OCI-LY7 (cell line): ENCODE measurements at regions not wholly inside any gene's neighbourhood (a gene's known extent, or its start where the extent isn't known, plus 50 kb on each side); places are given as distances from the start of the nearest gene placed in this dataset.

Experiments used
- BruUV-seq: library from RNA; stranded (reverse); fragments of 400-500 nt; replicated peaks from 2 replicates; lab custom pipeline; 2021; lab: Mats Ljungman, UMichigan
- CTCF ChIA-PET: fragments of 300-600 bp; sonication (Branson Sonifier 250); formaldehyde crosslinking; loops from one replicate; lab custom pipeline; 2022; ENCODE audit warnings: antibody characterized with exemption; ENCODE audit not compliant: unreplicated experiment; lab: Charles Lee
- POLR2A ChIA-PET: fragments of 300-600 bp; sonication (Branson Sonifier 250); formaldehyde crosslinking; loops from one replicate; lab custom pipeline; 2022; ENCODE audit warnings: antibody characterized with exemption; lab: Charles Lee
- DNase-seq: peaks from one replicate; pipeline ENCODE4 v3.0.0-alpha.2; 2015; ENCODE audit warnings: low spot score
- H2AFZ ChIP-seq: fragments of 200-600 bp; sonication (generic), shearing (Covaris generic); 2 replicates; pipeline ENCODE4 v1.6.1; 2014; ENCODE audit warnings: mild to moderate bottlenecking, antibody characterized with exemption, low read length, moderate library complexity
- H3K27ac ChIP-seq: fragments of 200-600 bp; sonication (generic); 2 replicates; pipeline ENCODE4 v1.5.1; 2014; ENCODE audit warnings: mixed run types, low read depth, mild to moderate bottlenecking, moderate library complexity, low read length, inconsistent platforms; ENCODE audit not compliant: poor library complexity, severe bottlenecking
- H3K36me3 ChIP-seq: fragments of 200-600 bp; sonication (generic); 2 replicates; pipeline ENCODE4 v1.6.1; 2014; ENCODE audit warnings: mild to moderate bottlenecking, antibody characterized with exemption, low read length, moderate library complexity, mixed read lengths; ENCODE audit not compliant: insufficient read depth
- H3K4me1 ChIP-seq: fragments of 200-600 bp; sonication (generic); 2 replicates; pipeline ENCODE4 v1.5.1; 2014; ENCODE audit warnings: mild to moderate bottlenecking, low read length; ENCODE audit not compliant: insufficient read depth, poor library complexity, severe bottlenecking
- H3K4me2 ChIP-seq: fragments of 200-600 bp; sonication (generic); 2 replicates; pipeline ENCODE4 v1.6.1; 2014; ENCODE audit warnings: mild to moderate bottlenecking, low read length
- H3K4me3 ChIP-seq: fragments of 200-600 bp; sonication (generic); 2 replicates; pipeline ENCODE4 v1.5.1; 2014; ENCODE audit warnings: mild to moderate bottlenecking, low read depth, low read length; ENCODE audit not compliant: poor library complexity, severe bottlenecking
- H3K79me2 ChIP-seq: fragments of 200-600 bp; sonication (generic); 2 replicates; pipeline ENCODE4 v1.6.1; 2016; ENCODE audit warnings: low read depth, mild to moderate bottlenecking, low read length, moderate library complexity, mixed read lengths; ENCODE audit not compliant: insufficient read depth
- H3K9me2 ChIP-seq: fragments of 200-600 bp; sonication (generic); 2 replicates; pipeline ENCODE4 v1.6.1; 2016; ENCODE audit warnings: mild to moderate bottlenecking, low read length, mixed read lengths; ENCODE audit not compliant: insufficient read depth
- H3K9me3 ChIP-seq: fragments of 200-600 bp; sonication (generic); 2 replicates; pipeline ENCODE4 v1.6.1; 2014; ENCODE audit warnings: mild to moderate bottlenecking, mixed run types, low read length, mixed read lengths
- H4K20me1 ChIP-seq: fragments of 200-600 bp; sonication (generic); 2 replicates; pipeline ENCODE4 v1.6.1; 2014; ENCODE audit warnings: mild to moderate bottlenecking, antibody characterized with exemption, low read length, moderate library complexity, mixed read lengths; ENCODE audit not compliant: insufficient read depth
- EZH2phosphoT487 ChIP-seq: fragments of 200-600 bp; sonication (generic); IDR thresholded peaks from 2 replicates; pipeline ENCODE4 v1.6.1; 2018; ENCODE audit warnings: low read depth, borderline replicate concordance, mild to moderate bottlenecking, mixed run types, antibody characterized with exemption, low read length, moderate library complexity, mixed read lengths
- intact Hi-C: fragments of 100-400 bp; cut with micrococcal nuclease; formaldehyde crosslinking; loops from one replicate; pipeline ENCODE4 v1.10.0; 2022; ENCODE audit not compliant: unreplicated experiment
- TF ChIP-seq, protein P1 (sequence below): fragments of 200-600 bp; sonication (generic); conservative IDR thresholded peaks from 2 replicates; pipeline ENCODE4 v1.5.1; 2014; ENCODE audit warnings: mild to moderate bottlenecking, antibody characterized with exemption, low read length, moderate library complexity, mixed read lengths

- H3K9me3 ChIP-seq: no peaks in the 10 kb centered on the region
- no peak overlapping the region for H3K4me2 ChIP-seq
- no peak for DNase-seq
- H4K20me1 ChIP-seq: no peaks in the 10 kb centered on the region
- no peaks in the 10 kb centered on the region for H3K36me3 ChIP-seq
- ChIA-PET POLR2A (no interaction called here), CTCF (no interaction called here)
- TF ChIP-seq EZH2phosphoT487: no peak
- TF ChIP-seq, protein P1, sequence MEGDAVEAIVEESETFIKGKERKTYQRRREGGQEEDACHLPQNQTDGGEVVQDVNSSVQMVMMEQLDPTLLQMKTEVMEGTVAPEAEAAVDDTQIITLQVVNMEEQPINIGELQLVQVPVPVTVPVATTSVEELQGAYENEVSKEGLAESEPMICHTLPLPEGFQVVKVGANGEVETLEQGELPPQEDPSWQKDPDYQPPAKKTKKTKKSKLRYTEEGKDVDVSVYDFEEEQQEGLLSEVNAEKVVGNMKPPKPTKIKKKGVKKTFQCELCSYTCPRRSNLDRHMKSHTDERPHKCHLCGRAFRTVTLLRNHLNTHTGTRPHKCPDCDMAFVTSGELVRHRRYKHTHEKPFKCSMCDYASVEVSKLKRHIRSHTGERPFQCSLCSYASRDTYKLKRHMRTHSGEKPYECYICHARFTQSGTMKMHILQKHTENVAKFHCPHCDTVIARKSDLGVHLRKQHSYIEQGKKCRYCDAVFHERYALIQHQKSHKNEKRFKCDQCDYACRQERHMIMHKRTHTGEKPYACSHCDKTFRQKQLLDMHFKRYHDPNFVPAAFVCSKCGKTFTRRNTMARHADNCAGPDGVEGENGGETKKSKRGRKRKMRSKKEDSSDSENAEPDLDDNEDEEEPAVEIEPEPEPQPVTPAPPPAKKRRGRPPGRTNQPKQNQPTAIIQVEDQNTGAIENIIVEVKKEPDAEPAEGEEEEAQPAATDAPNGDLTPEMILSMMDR: no peak
- intact Hi-C loops: no loop called here
- no peaks in the 10 kb centered on the region for H3K9me2 ChIP-seq
- H3K4me3 ChIP-seq: no peak overlapping the region
- no peak overlapping the region for H2AFZ ChIP-seq
- no peak overlapping the region for H3K27ac ChIP-seq
- no TSS peak for BruUV-seq
- H3K4me1 ChIP-seq: no peaks in the 10 kb centered on the region
- no peaks in the 10 kb centered on the region for H3K79me2 ChIP-seq
These were observed 76.1 kb upstream of the CXCL14 start for GRCh38 chr5:135654761-135655467.

DNA sequence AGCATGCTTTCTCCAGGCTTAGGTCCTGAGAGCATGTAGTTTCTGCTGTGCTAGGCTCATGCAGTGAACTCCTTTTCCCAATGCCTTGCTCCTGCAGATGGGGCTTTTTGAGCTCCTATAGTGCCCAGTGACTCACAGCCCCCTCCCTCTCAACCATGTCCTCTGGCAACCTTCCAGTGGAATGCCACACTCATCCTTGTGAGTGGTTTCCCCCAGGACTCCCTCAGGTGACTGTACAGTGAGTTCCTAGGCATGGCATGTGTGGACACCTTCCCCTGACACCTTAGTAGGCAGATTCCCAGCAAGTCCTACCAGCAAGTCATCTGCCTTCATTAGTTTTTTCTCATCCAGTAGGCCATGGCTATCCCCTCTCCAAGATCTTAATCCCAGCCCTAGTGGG is 72.4 kb upstream of the CXCL14 start:
- no peak overlapping the region for H3K27ac ChIP-seq
- H3K4me3 ChIP-seq: no peak overlapping the region
- ChIA-PET POLR2A (no interaction called here), CTCF (no interaction called here)
- H2AFZ ChIP-seq: no peak overlapping the region
- BruUV-seq: no TSS peak
- no peaks in the 10 kb centered on the region for H4K20me1 ChIP-seq
- no peak overlapping the region for H3K4me2 ChIP-seq
- H3K9me3 ChIP-seq: no peaks in the 10 kb centered on the region
- intact Hi-C loops: no loop called here
- no peaks in the 10 kb centered on the region for H3K79me2 ChIP-seq
- H3K9me2 ChIP-seq: no peaks in the 10 kb centered on the region
- TF ChIP-seq, protein P1: no peak
- TF ChIP-seq EZH2phosphoT487: no peak
- DNase-seq: no peak
- H3K36me3 ChIP-seq: no peaks in the 10 kb centered on the region
- no peaks in the 10 kb centered on the region for H3K4me1 ChIP-seq

DNA sequence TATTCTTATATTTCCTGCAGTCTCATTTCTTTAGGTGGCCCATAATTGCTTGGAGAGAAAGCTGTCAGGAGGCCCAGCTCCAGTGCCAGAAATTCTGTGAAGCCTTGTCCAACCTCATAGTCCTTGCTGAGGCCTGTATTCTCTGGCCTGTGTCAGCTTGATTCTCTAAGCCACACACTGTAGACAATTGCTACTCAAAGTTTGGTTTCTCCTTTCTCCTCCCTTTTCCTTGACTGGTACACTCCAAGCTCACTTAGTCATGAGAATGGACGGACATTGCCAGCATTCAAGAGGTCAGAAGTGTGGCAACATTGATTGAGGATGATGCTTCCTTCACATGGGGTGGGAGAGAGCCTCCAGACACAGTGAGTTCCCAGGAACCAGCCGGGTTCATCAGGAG is 71.3 kb upstream of the CXCL14 start:
- Histone ChIP-seq H3K4me2 (no peak overlapping the region), H4K20me1 (no peaks in the 10 kb centered on the region), H2AFZ (no peak overlapping the region), H3K36me3 (no peaks in the 10 kb centered on the region), H3K4me1 (no peaks in the 10 kb centered on the region), H3K4me3 (no peak overlapping the region), H3K9me3 (no peaks in the 10 kb centered on the region), H3K27ac (no peak overlapping the region), H3K9me2 (no peaks in the 10 kb centered on the region), H3K79me2 (no peaks in the 10 kb centered on the region)
- TF ChIP-seq EZH2phosphoT487: no peak
- TF ChIP-seq, protein P1: no peak
- CTCF ChIA-PET: no interaction called here
- POLR2A ChIA-PET: no interaction called here
- DNase-seq: no peak
- intact Hi-C loops: no loop called here
- BruUV-seq: no TSS peak
